Fibroblast of villous mesenchyme (primary cell): ENCODE measurements at regions not wholly inside any gene's neighbourhood (a gene's known extent, or its start where the extent isn't known, plus 50 kb on each side); places are given as distances from the start of the nearest gene placed in this dataset.

Experiments
- DNase-seq: peaks from one replicate; pipeline ENCODE4 v3.0.0-alpha.2; 2010; ENCODE audit warnings: low read depth
- H3K4me3 ChIP-seq: 2 replicates; pipeline ENCODE4 v1.5.1; 2011; ENCODE audit warnings: low read depth, mild to moderate bottlenecking, low read length
- TF ChIP-seq, protein P1 (sequence below): IDR thresholded peaks from 2 replicates; pipeline ENCODE4 v1.5.1; 2012; ENCODE audit warnings: low read depth, mild to moderate bottlenecking, low read length; ENCODE audit not compliant: insufficient read depth

GRCh38 chr1:219045246-219045645 is 128.4 kb upstream of the LYPLAL1 start:
- TF ChIP-seq, protein P1, sequence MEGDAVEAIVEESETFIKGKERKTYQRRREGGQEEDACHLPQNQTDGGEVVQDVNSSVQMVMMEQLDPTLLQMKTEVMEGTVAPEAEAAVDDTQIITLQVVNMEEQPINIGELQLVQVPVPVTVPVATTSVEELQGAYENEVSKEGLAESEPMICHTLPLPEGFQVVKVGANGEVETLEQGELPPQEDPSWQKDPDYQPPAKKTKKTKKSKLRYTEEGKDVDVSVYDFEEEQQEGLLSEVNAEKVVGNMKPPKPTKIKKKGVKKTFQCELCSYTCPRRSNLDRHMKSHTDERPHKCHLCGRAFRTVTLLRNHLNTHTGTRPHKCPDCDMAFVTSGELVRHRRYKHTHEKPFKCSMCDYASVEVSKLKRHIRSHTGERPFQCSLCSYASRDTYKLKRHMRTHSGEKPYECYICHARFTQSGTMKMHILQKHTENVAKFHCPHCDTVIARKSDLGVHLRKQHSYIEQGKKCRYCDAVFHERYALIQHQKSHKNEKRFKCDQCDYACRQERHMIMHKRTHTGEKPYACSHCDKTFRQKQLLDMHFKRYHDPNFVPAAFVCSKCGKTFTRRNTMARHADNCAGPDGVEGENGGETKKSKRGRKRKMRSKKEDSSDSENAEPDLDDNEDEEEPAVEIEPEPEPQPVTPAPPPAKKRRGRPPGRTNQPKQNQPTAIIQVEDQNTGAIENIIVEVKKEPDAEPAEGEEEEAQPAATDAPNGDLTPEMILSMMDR: no peak
- DNase-seq: no peak
- no peak overlapping the region for H3K4me3 ChIP-seq

GRCh38 chr1:219049501-219049900 is 124.2 kb upstream of the LYPLAL1 start:
- TF ChIP-seq, protein P1: no peak
- H3K4me3 ChIP-seq: no peak overlapping the region
- peak; percentile 22 for DNase-seq

GRCh38 chr1:219050086-219050821 is 123.4 kb upstream of the LYPLAL1 start:
- TF ChIP-seq, protein P1: no peak
- DNase-seq: no peak
- no peak overlapping the region for H3K4me3 ChIP-seq

- no peak overlapping the region for H3K4me3 ChIP-seq
- TF ChIP-seq, protein P1: no peak
- no peak for DNase-seq
Observed at GRCh38 chr1:219050822-219051125, 122.9 kb upstream of the LYPLAL1 start.

GRCh38 chr1:219051547-219051946 is 122.1 kb upstream of the LYPLAL1 start:
- TF ChIP-seq, protein P1: no peak
- H3K4me3 ChIP-seq: no peak overlapping the region
- no peak for DNase-seq

GRCh38 chr1:219058891-219059820 is 114.5 kb upstream of the LYPLAL1 start:
- TF ChIP-seq, protein P1: no peak
- no peak overlapping the region for H3K4me3 ChIP-seq
- no peak for DNase-seq
